H9 (cell line): ENCODE measurements at regions not wholly inside any gene's neighbourhood (a gene's known extent, or its start where the extent isn't known, plus 50 kb on each side); places are given as distances from the start of the nearest gene placed in this dataset.

Experiments
- DNase-seq: peaks from one replicate; pipeline ENCODE4 v3.0.0-alpha.2; 2017
- H2AFZ ChIP-seq: one replicate; pipeline ENCODE4 v1.6.1; 2013; ENCODE audit warnings: mild to moderate bottlenecking, low read length, control low read depth, moderate library complexity
- H2AK5ac ChIP-seq: 2 replicates; pipeline ENCODE4 v1.6.1; 2013; ENCODE audit warnings: low read length, control low read depth, mixed read lengths; ENCODE audit not compliant: insufficient read length
- H2BK120ac ChIP-seq: one replicate; pipeline ENCODE4 v1.6.1; 2013; ENCODE audit warnings: low read depth, mild to moderate bottlenecking, low read length, control low read depth, inconsistent platforms; ENCODE audit not compliant: poor library complexity, severe bottlenecking
- H2BK12ac ChIP-seq: 2 replicates; pipeline ENCODE4 v1.6.1; 2013; ENCODE audit warnings: low read length, control low read depth, mixed read lengths, low read depth; ENCODE audit not compliant: insufficient read length
- H2BK15ac ChIP-seq: 2 replicates; pipeline ENCODE4 v1.6.1; 2013; ENCODE audit warnings: low read depth, low read length, control low read depth
- H2BK20ac ChIP-seq: one replicate; pipeline ENCODE4 v1.6.1; 2013; ENCODE audit warnings: low read depth, mild to moderate bottlenecking, low read length, control low read depth, inconsistent platforms; ENCODE audit not compliant: poor library complexity, severe bottlenecking
- H2BK5ac ChIP-seq: 2 replicates; pipeline ENCODE4 v1.6.1; 2013; ENCODE audit warnings: low read length, control low read depth, mixed read lengths; ENCODE audit not compliant: insufficient read length
- H3K14ac ChIP-seq: 2 replicates; pipeline ENCODE4 v1.6.1; 2013; ENCODE audit warnings: low read length, control low read depth; ENCODE audit not compliant: insufficient read depth
- H3K18ac ChIP-seq: 2 replicates; pipeline ENCODE4 v1.6.1; 2013; ENCODE audit warnings: low read depth, mild to moderate bottlenecking, mixed read lengths, low read length, control low read depth; ENCODE audit not compliant: insufficient read length
- H3K23ac ChIP-seq: 2 replicates; pipeline ENCODE4 v1.6.1; 2013; ENCODE audit warnings: low read length, control low read depth, mixed read lengths, low read depth; ENCODE audit not compliant: insufficient read length
- H3K23me2 ChIP-seq: 2 replicates; pipeline ENCODE4 v1.6.1; 2013; ENCODE audit warnings: low read depth, mild to moderate bottlenecking, mixed read lengths, low read length, control low read depth; ENCODE audit not compliant: insufficient read length, poor library complexity, severe bottlenecking
- H3K27ac ChIP-seq: 2 replicates; pipeline ENCODE4 v1.5.1; 2013; ENCODE audit warnings: low read length, control low read depth, mixed read lengths, low read depth; ENCODE audit not compliant: insufficient read length
- H3K27me3 ChIP-seq: 2 replicates; pipeline ENCODE4 v1.6.1; 2013; ENCODE audit warnings: low read length, control low read depth, inconsistent platforms; ENCODE audit not compliant: insufficient read depth
- H3K4ac ChIP-seq: 2 replicates; pipeline ENCODE4 v1.6.1; 2013; ENCODE audit warnings: low read depth, mild to moderate bottlenecking, control low read depth, inconsistent platforms, low read length, moderate library complexity
- H3K4me1 ChIP-seq: 2 replicates; pipeline ENCODE4 v1.6.1; 2013; ENCODE audit warnings: low read length, control low read depth, inconsistent platforms; ENCODE audit not compliant: insufficient read depth
- H3K4me2 ChIP-seq: 2 replicates; pipeline ENCODE4 v1.6.1; 2013; ENCODE audit warnings: low read length, control low read depth, mixed read lengths; ENCODE audit not compliant: insufficient read length, insufficient read depth
- H3K56ac ChIP-seq: 2 replicates; pipeline ENCODE4 v1.6.1; 2013; ENCODE audit warnings: low read depth, mild to moderate bottlenecking, mixed read lengths, low read length, control low read depth; ENCODE audit not compliant: insufficient read length
- H3K79me1 ChIP-seq: 2 replicates; pipeline ENCODE4 v1.6.1; 2013; ENCODE audit warnings: low read depth, mild to moderate bottlenecking, moderate library complexity, low read length, control low read depth, inconsistent platforms; ENCODE audit not compliant: insufficient read depth, poor library complexity, severe bottlenecking
- H3K79me2 ChIP-seq: 2 replicates; pipeline ENCODE4 v1.6.1; 2013; ENCODE audit warnings: low read length, control low read depth, inconsistent platforms; ENCODE audit not compliant: insufficient read depth
- H3K9ac ChIP-seq: 2 replicates; pipeline ENCODE4 v1.6.1; 2013; ENCODE audit warnings: low read length, control low read depth, mixed read lengths; ENCODE audit not compliant: insufficient read length; ENCODE audit errors: extremely low read depth
- H3K9me3 ChIP-seq: one replicate; pipeline ENCODE4 v1.6.1; 2013; ENCODE audit warnings: low read depth, low read length, inconsistent platforms; ENCODE audit not compliant: control insufficient read depth
- H3T11ph ChIP-seq: one replicate; pipeline ENCODE4 v1.6.1; 2013; ENCODE audit warnings: mild to moderate bottlenecking, low read length, control low read depth, inconsistent platforms
- H4K20me1 ChIP-seq: one replicate; pipeline ENCODE4 v1.6.1; 2013; ENCODE audit not compliant: control insufficient read depth, insufficient read length, insufficient read depth
- H4K5ac ChIP-seq: 2 replicates; pipeline ENCODE4 v1.6.1; 2013; ENCODE audit warnings: low read depth, mild to moderate bottlenecking, mixed read lengths, low read length, control low read depth; ENCODE audit not compliant: insufficient read length
- H4K8ac ChIP-seq: replicated peaks from 2 replicates; pipeline ENCODE4 v1.6.1; 2013; ENCODE audit warnings: low read length, control low read depth, mixed read lengths, low read depth; ENCODE audit not compliant: insufficient read length
- H4K91ac ChIP-seq: 2 replicates; pipeline ENCODE4 v1.6.1; 2013; ENCODE audit warnings: low read depth, mild to moderate bottlenecking, moderate library complexity, mixed read lengths, low read length, control low read depth; ENCODE audit not compliant: insufficient read length
- H3K27ac Mint-ChIP-seq, 3 experiments: 2 replicates in 2 of 3; 3 replicates in 1 of 3; pipeline ENCODE4 v1.8.0; 2020 to 2021; ENCODE audit warnings: mixed read lengths in 3 of 3, mild to moderate bottlenecking in 1 of 3, moderate library complexity in 1 of 3
- H3K27me3 Mint-ChIP-seq: 2 replicates; pipeline ENCODE4 v1.8.0; 2021; ENCODE audit warnings: low read depth, mild to moderate bottlenecking, moderate library complexity, mixed read lengths
- H3K36me3 Mint-ChIP-seq, 3 experiments: 2 replicates in 2 of 3; 3 replicates in 1 of 3; pipeline ENCODE4 v1.8.0; 2020 to 2021; ENCODE audit warnings: low read depth in 3 of 3, mixed read lengths in 3 of 3; ENCODE audit not compliant: insufficient read depth in 1 of 3
- H3K4me1 Mint-ChIP-seq, 2 experiments: 2 replicates each; pipeline ENCODE4 v1.8.0; 2020; ENCODE audit warnings: mixed read lengths in 2 of 2
- H3K4me3 Mint-ChIP-seq, 2 experiments: 2 replicates in 1 of 2; 3 replicates in 1 of 2; pipeline ENCODE4 v1.8.0; 2020 to 2021; ENCODE audit warnings: mild to moderate bottlenecking in 2 of 2, mixed read lengths in 2 of 2, moderate library complexity in 1 of 2
- H3K9me3 Mint-ChIP-seq, 2 experiments: 2 replicates in 1 of 2; 3 replicates in 1 of 2; pipeline ENCODE4 v1.8.0; 2020; ENCODE audit warnings: mild to moderate bottlenecking in 2 of 2, mixed read lengths in 2 of 2, moderate library complexity in 1 of 2
- WGBS: extraction: QIAGEN DNeasy Blood & Tissue Kit; methylation state at CpG from one replicate; pipeline ENCODE4 v1.1.7; 2013; ENCODE audit warnings: missing lambda C conversion rate, low lambda C conversion rate, mixed read lengths; ENCODE audit not compliant: insufficient read length; ENCODE audit errors: extremely low coverage; 5-methylcytosine and 5-hydroxymethylcytosine counted together
- TF ChIP-seq, protein P1 (sequence below): fragments of 200-600 bp; sonication (generic); conservative IDR thresholded peaks from 3 replicates; pipeline ENCODE4 v1.8.0; 2021; ENCODE audit warnings: antibody characterized with exemption, mild to moderate bottlenecking

DNA sequence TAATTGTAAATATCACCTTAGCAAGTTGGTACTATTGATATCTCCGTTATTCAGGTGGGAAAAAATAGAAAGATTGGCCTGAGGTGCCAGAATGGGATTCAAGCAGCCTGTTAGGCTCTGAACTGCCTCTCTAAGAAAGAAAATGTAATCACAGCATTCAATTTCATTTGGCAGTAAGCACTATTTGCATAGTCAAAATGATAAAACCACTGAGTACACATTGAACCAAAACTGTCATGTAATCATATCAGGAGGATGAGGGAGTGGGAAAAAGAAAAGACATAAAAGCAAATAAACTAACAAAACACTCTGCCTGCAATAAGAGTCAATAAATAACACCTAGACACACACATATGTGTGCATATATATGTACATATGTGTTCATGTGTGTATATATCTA is 103.9 kb upstream of the TACR1 start:
- H4K91ac ChIP-seq = no peak overlapping the region
- no peak overlapping the region for H2BK120ac ChIP-seq
- H2BK5ac ChIP-seq = no peak overlapping the region
- H3K23me2 ChIP-seq = no peaks in the 10 kb centered on the region
- H3K79me2 ChIP-seq = no peaks in the 10 kb centered on the region
- no peak overlapping the region for H4K8ac ChIP-seq
- H3K23ac ChIP-seq = no peak overlapping the region
- H3K4me1 ChIP-seq = no peaks in the 10 kb centered on the region
- Mint-ChIP-seq H3K36me3 (no peaks in the 10 kb centered on the region), H3K4me1 (no peaks in the 10 kb centered on the region), H3K9me3 (peaks cover 0 to 3% of the 10 kb centered on the region in 2 experiments; a peak in 1 of 5 replicates), H3K27me3 (no peaks in the 10 kb centered on the region; the same call in 1 of the 2 replicates), H3K27ac (no peak overlapping the region), H3K4me3 (no peak overlapping the region)
- H2AFZ ChIP-seq = no peak overlapping the region
- H2BK15ac ChIP-seq = no peak overlapping the region
- H4K5ac ChIP-seq = no peak overlapping the region
- H3K4ac ChIP-seq = no peak overlapping the region
- H4K20me1 ChIP-seq = no peaks in the 10 kb centered on the region
- H3K27me3 ChIP-seq = no peaks in the 10 kb centered on the region
- H3K56ac ChIP-seq = no peak overlapping the region
- no peak for DNase-seq
- no peak overlapping the region for H3K9ac ChIP-seq
- WGBS = no CpG with 5 or more reads among the region's 1 CpG
- no peak overlapping the region for H3K18ac ChIP-seq
- no peaks in the 10 kb centered on the region for H3K9me3 ChIP-seq
- H3K4me2 ChIP-seq = no peak overlapping the region
- no peak overlapping the region for H2AK5ac ChIP-seq
- H2BK12ac ChIP-seq = no peak overlapping the region
- no peak overlapping the region for H3K14ac ChIP-seq
- no peak overlapping the region for H3T11ph ChIP-seq
- H3K79me1 ChIP-seq = no peaks in the 10 kb centered on the region
- no peak overlapping the region for H3K27ac ChIP-seq
- TF ChIP-seq, protein P1, sequence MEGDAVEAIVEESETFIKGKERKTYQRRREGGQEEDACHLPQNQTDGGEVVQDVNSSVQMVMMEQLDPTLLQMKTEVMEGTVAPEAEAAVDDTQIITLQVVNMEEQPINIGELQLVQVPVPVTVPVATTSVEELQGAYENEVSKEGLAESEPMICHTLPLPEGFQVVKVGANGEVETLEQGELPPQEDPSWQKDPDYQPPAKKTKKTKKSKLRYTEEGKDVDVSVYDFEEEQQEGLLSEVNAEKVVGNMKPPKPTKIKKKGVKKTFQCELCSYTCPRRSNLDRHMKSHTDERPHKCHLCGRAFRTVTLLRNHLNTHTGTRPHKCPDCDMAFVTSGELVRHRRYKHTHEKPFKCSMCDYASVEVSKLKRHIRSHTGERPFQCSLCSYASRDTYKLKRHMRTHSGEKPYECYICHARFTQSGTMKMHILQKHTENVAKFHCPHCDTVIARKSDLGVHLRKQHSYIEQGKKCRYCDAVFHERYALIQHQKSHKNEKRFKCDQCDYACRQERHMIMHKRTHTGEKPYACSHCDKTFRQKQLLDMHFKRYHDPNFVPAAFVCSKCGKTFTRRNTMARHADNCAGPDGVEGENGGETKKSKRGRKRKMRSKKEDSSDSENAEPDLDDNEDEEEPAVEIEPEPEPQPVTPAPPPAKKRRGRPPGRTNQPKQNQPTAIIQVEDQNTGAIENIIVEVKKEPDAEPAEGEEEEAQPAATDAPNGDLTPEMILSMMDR = no peak
- H2BK20ac ChIP-seq = no peak overlapping the region
